Stimulated activated CD4-positive, alpha-beta T cell treated with anti-CD3 and anti-CD28 coated beads, Interleukin-15, amount 100 ng/mL, for 48 hours (primary cell): ENCODE measurements at regions not wholly inside any gene's neighbourhood (a gene's known extent, or its start where the extent isn't known, plus 50 kb on each side); places are given as distances from the start of the nearest gene placed in this dataset.

Experiments used
- DNase-seq, 2 donors: peaks; one replicate each; pipeline ENCODE4 v3.0.0-alpha.2; 2020; ENCODE audit warnings: low read depth in 2 of 2

GRCh38 chr4:184528713-184529112, 54.4 kb upstream of the IRF2 start:
- no peak for DNase-seq

DNA sequence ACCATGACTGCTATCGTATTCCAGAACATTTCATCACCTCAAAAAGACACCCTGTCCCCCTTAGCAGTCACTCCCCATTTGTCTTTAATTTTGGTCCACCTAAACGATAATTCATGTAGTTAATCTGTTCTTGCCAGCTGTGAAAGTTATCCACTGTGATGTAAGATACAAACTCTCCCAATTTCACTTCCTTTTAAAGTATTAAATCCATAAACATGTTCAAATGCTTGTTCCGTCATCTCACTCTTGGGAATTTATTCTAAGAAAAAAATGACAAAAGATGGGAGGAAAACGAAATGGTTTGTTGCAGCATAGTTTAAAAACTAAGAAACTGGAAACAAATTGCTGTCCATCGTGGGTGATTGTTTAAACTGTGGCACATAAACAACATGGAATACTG, 53.7 kb upstream of the IRF2 start:
- DNase-seq: no peak

- no peak for DNase-seq
These were observed 51.9 kb upstream of the IRF2 start for GRCh38 chr4:184526228-184526627.
